CD4-positive, alpha-beta memory T cell (primary cell): ENCODE measurements at regions not wholly inside any gene's neighbourhood (a gene's known extent, or its start where the extent isn't known, plus 50 kb on each side); places are given as distances from the start of the nearest gene placed in this dataset.
A peak's percentile ranks its signal among the peaks of the same experiment; 100 is the strongest.
"Not testable (repeated sequence)": the region's sequence is repeated elsewhere in the genome, so short reads cannot be mapped to it uniquely, and the experiment has no call there.

Source experiments
- CTCF ChIA-PET: fragments of 350-600 bp; sonication (Branson Sonifier 250); formaldehyde crosslinking; loops from one replicate; lab custom pipeline; 2021; ENCODE audit warnings: inconsistent platforms; ENCODE audit not compliant: partially characterized antibody; lab: Charles Lee
- POLR2A ChIA-PET: fragments of 350-600 bp; sonication (Branson Sonifier 250); formaldehyde crosslinking; loops from one replicate; lab custom pipeline; 2021; ENCODE audit not compliant: partially characterized antibody; lab: Charles Lee
- DNase-seq, 5 donors: peaks; one replicate each; pipeline versions ENCODE4 v3.0.0 to v3.0.0-alpha.2; 2020 to 2022; ENCODE audit warnings: mixed read lengths in 1 of 5
- H3K27ac ChIP-seq: one replicate; pipeline ENCODE4 v1.7.0; 2013; ENCODE audit warnings: low read depth, low read length
- H3K27me3 ChIP-seq: 2 replicates; pipeline ENCODE4 v1.7.0; 2013; ENCODE audit warnings: mild to moderate bottlenecking, low read length, moderate library complexity; ENCODE audit not compliant: insufficient read depth
- H3K36me3 ChIP-seq: 2 replicates; pipeline ENCODE4 v1.7.0; 2013; ENCODE audit warnings: mild to moderate bottlenecking, low read length, moderate library complexity; ENCODE audit not compliant: insufficient read depth
- H3K4me1 ChIP-seq: 2 replicates; pipeline ENCODE4 v1.7.0; 2013; ENCODE audit warnings: mild to moderate bottlenecking, low read length, moderate library complexity; ENCODE audit not compliant: insufficient read depth
- H3K4me3 ChIP-seq, 2 donors: one replicate each; pipeline ENCODE4 v1.7.0; 2013; ENCODE audit warnings: low read length in 2 of 2, mild to moderate bottlenecking in 1 of 2
- H3K9me3 ChIP-seq, 2 donors: one replicate each; pipeline ENCODE4 v1.7.0; 2013; ENCODE audit warnings: low read length in 2 of 2, control low read depth in 1 of 2; ENCODE audit not compliant: control insufficient read depth in 1 of 2
- H3K27ac Mint-ChIP-seq, 7 donors: one replicate each; pipeline ENCODE4 v1.8.0; 2020 to 2021; ENCODE audit warnings: mixed read lengths in 7 of 7, mild to moderate bottlenecking in 6 of 7, inconsistent platforms in 3 of 7, moderate library complexity in 3 of 7
- H3K27me3 Mint-ChIP-seq, 2 donors: one replicate each; pipeline ENCODE4 v1.8.0; 2020 to 2021; ENCODE audit warnings: mixed read lengths in 2 of 2
- H3K36me3 Mint-ChIP-seq, 2 donors: one replicate each; pipeline ENCODE4 v1.8.0; 2020 to 2021; ENCODE audit warnings: mixed read lengths in 2 of 2, inconsistent platforms in 1 of 2, mild to moderate bottlenecking in 1 of 2
- H3K4me1 Mint-ChIP-seq, 4 donors: one replicate each; pipeline ENCODE4 v1.8.0; 2020 to 2021; ENCODE audit warnings: mixed read lengths in 4 of 4, mild to moderate bottlenecking in 1 of 4
- H3K4me3 Mint-ChIP-seq, 8 donors: one replicate each; pipeline ENCODE4 v1.8.0; 2020 to 2021; ENCODE audit warnings: mixed read lengths in 8 of 8, mild to moderate bottlenecking in 7 of 8, moderate library complexity in 6 of 8, inconsistent platforms in 3 of 8
- H3K9me3 Mint-ChIP-seq, 8 donors: one replicate each; pipeline ENCODE4 v1.8.0; 2020 to 2021; ENCODE audit warnings: mixed read lengths in 8 of 8, mild to moderate bottlenecking in 5 of 8, inconsistent platforms in 3 of 8, moderate library complexity in 1 of 8
- intact Hi-C: fragments of 100-400 bp; cut with micrococcal nuclease; formaldehyde crosslinking; loops from one replicate; pipeline ENCODE4 v1.15.1; 2023

DNA sequence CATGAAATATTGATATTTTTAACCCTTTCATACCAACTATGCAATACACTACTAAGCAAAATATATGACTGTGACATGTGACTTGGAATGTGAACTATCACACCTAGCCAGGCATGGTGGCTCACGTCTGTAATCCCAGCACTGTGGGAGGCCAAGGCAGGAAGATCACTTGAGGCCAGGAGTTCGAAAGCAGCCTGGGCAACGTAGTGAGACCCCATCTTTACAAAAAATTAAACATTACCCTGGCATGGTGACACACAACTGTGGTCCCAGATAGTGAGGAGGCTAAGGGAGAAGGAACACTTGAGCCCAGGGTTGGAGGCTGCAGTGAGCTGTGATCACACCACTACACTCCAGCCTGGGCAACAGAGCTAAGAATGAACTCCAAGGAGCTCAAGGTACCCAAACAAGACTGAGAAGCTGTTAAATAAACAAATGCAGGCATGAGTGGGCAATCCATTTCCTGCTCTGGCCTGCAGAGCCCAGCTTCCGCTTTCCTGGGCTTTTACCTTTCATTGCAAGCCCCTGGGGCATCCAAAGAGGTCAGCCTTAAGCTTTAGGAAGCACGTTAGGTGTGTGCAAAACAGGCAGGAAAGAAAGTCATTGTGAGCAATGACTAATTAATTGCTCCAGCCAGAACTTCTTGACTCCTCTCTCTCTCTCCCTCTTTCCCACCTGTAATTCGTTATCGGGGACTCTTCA is 162.1 kb upstream of the FOXK1 start:
- no peak overlapping the region for H3K27ac ChIP-seq
- Mint-ChIP-seq H3K9me3 (peaks cover 0 to 4% (median 0%) of the 10 kb centered on the region in 8 donors), H3K27me3 (peaks cover 11 to 19% of the 10 kb centered on the region in 2 donors), H3K27ac (no peak overlapping the region), H3K36me3 (no peaks in the 10 kb centered on the region), H3K4me1 (no peaks in the 10 kb centered on the region), H3K4me3 (peak overlapping the region in 1 of 8 donors; percentile 22)
- H3K36me3 ChIP-seq = no peaks in the 10 kb centered on the region
- peaks cover 4% of the 10 kb centered on the region for H3K27me3 ChIP-seq
- no peak overlapping the region for H3K4me3 ChIP-seq
- H3K4me1 ChIP-seq = no peaks in the 10 kb centered on the region
- no peaks in the 10 kb centered on the region for H3K9me3 ChIP-seq
- no peak for DNase-seq
- ChIA-PET POLR2A (no interaction called here), CTCF (no interaction called here)
- intact Hi-C loops = no loop called here

DNA sequence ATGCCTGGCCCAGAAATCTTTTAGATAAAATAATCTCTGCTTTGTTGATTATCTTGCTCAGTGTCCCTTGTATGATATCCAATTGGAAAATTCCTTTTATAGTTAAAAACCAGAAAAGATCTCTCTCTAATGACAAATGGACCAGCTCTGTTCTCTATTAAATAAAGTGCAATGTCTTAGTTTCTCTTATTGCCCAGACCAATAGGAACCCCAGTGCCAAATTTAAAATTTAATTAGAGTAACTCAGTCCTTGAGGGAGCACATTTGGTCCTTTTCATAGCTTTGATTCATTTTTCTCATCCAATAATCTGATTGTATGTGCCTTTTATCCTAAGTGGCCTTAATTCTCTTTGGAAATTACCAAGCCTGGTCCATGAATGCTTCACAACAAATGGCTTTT is 158.9 kb upstream of the FOXK1 start:
- DNase-seq = no peak
- Histone ChIP-seq H3K4me3 (no peak overlapping the region), H3K36me3 (no peaks in the 10 kb centered on the region), H3K27ac (no peak overlapping the region), H3K4me1 (no peaks in the 10 kb centered on the region), H3K27me3 (peaks cover 4% of the 10 kb centered on the region), H3K9me3 (no peaks in the 10 kb centered on the region)
- H3K27ac Mint-ChIP-seq = no peak overlapping the region
- no peaks in the 10 kb centered on the region for H3K4me1 Mint-ChIP-seq
- no peak overlapping the region for H3K4me3 Mint-ChIP-seq
- no peaks in the 10 kb centered on the region for H3K36me3 Mint-ChIP-seq
- H3K9me3 Mint-ChIP-seq = peaks cover 0 to 4% (median 0%) of the 10 kb centered on the region in 8 donors
- intact Hi-C loops = no loop called here
- ChIA-PET CTCF (no interaction called here), POLR2A (no interaction called here)
- H3K27me3 Mint-ChIP-seq = peaks cover 16 to 17% of the 10 kb centered on the region in 2 donors

GRCh38 chr7:4523873-4524272 is 158.2 kb upstream of the FOXK1 start:
- Histone ChIP-seq H3K27ac (no peak overlapping the region), H3K27me3 (peaks cover 4% of the 10 kb centered on the region), H3K36me3 (no peaks in the 10 kb centered on the region), H3K9me3 (no peaks in the 10 kb centered on the region), H3K4me3 (no peak overlapping the region), H3K4me1 (no peaks in the 10 kb centered on the region)
- intact Hi-C loops = no loop called here
- CTCF ChIA-PET = no interaction called here
- Mint-ChIP-seq H3K36me3 (no peaks in the 10 kb centered on the region), H3K27me3 (peaks cover 16 to 17% of the 10 kb centered on the region in 2 donors), H3K27ac (no peak overlapping the region), H3K4me1 (no peaks in the 10 kb centered on the region), H3K4me3 (no peak overlapping the region), H3K9me3 (peaks cover 0 to 4% (median 0%) of the 10 kb centered on the region in 8 donors)
- DNase-seq = no peak
- POLR2A ChIA-PET = no interaction called here

- Mint-ChIP-seq H3K4me1 (no peaks in the 10 kb centered on the region), H3K27ac (no peak overlapping the region), H3K36me3 (no peaks in the 10 kb centered on the region), H3K27me3 (peaks cover 11 to 18% of the 10 kb centered on the region in 2 donors), H3K4me3 (no peak overlapping the region), H3K9me3 (peaks cover 0 to 4% (median 0%) of the 10 kb centered on the region in 8 donors)
- intact Hi-C loops = no loop called here
- no peaks in the 10 kb centered on the region for H3K36me3 ChIP-seq
- no peak overlapping the region for H3K4me3 ChIP-seq
- no peaks in the 10 kb centered on the region for H3K27me3 ChIP-seq
- H3K4me1 ChIP-seq = no peaks in the 10 kb centered on the region
- H3K27ac ChIP-seq = no peak overlapping the region
- no peaks in the 10 kb centered on the region for H3K9me3 ChIP-seq
- ChIA-PET CTCF (no interaction called here), POLR2A (no interaction called here)
- DNase-seq = no peak
These were observed 156.2 kb upstream of the FOXK1 start for GRCh38 chr7:4525884-4526283.

DNA sequence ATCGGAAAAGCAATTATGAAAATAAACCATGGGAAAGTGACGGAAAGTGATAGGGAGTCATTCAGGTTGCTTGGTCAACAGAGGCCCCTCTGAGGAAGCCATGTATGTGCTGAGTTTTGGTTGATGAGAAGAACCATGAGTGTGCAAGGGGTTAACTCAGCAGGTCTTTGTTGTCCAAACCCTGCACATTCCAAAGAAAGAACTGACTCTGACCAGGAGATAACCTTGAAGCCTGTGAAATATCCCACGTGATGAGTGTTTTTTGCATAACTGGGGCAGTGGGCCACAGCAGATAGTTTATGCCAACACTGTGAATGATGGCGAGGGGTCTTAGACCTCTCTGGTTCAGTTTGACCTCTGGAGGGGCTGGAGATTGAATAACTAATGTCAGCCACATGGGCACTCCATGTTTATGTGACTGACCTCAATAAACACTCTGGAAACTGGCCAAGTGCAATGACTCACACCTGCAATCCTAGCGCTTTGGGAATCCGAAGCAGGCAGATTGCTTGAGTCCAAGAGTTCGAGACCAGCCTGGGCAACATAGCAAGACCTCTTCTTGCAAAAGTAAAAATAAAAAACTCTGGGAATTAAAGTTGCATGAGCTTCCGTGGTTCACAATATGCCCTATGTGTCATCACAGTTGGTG is 154.0 kb upstream of the FOXK1 start:
- Histone ChIP-seq H3K4me3 (no peak overlapping the region), H3K4me1 (no peaks in the 10 kb centered on the region), H3K36me3 (no peaks in the 10 kb centered on the region), H3K27me3 (no peaks in the 10 kb centered on the region), H3K27ac (no peak overlapping the region), H3K9me3 (no peaks in the 10 kb centered on the region)
- Mint-ChIP-seq H3K36me3 (no peaks in the 10 kb centered on the region), H3K27ac (no peak overlapping the region), H3K4me1 (no peaks in the 10 kb centered on the region), H3K9me3 (peaks cover 0 to 2% (median 0%) of the 10 kb centered on the region in 8 donors), H3K27me3 (peaks cover 8 to 13% of the 10 kb centered on the region in 2 donors), H3K4me3 (no peak overlapping the region)
- DNase-seq = no peak
- CTCF ChIA-PET = no interaction called here
- intact Hi-C loops = no loop called here
- POLR2A ChIA-PET = no interaction called here

GRCh38 chr7:4531236-4531635 is 150.9 kb upstream of the FOXK1 start:
- H3K9me3 Mint-ChIP-seq = peaks cover 0 to 8% (median 0%) of the 10 kb centered on the region in 8 donors
- H3K27me3 Mint-ChIP-seq = peaks cover 2 to 4% of the 10 kb centered on the region in 2 donors
- no peaks in the 10 kb centered on the region for H3K4me1 Mint-ChIP-seq
- DNase-seq = no peak
- no peak overlapping the region for H3K27ac Mint-ChIP-seq
- Histone ChIP-seq H3K27ac (no peak overlapping the region), H3K4me3 (no peak overlapping the region), H3K9me3 (no peaks in the 10 kb centered on the region), H3K4me1 (no peaks in the 10 kb centered on the region), H3K27me3 (no peaks in the 10 kb centered on the region), H3K36me3 (no peaks in the 10 kb centered on the region)
- ChIA-PET POLR2A (interaction anchor here (1.0 kb wide), 1 partner anchor 407 kb away, joined by 3 read pairs; no protein-coding TSS in a partner anchor), CTCF (no interaction called here)
- H3K36me3 Mint-ChIP-seq = no peaks in the 10 kb centered on the region
- H3K4me3 Mint-ChIP-seq = no peak overlapping the region
- intact Hi-C loops = no loop called here

DNA sequence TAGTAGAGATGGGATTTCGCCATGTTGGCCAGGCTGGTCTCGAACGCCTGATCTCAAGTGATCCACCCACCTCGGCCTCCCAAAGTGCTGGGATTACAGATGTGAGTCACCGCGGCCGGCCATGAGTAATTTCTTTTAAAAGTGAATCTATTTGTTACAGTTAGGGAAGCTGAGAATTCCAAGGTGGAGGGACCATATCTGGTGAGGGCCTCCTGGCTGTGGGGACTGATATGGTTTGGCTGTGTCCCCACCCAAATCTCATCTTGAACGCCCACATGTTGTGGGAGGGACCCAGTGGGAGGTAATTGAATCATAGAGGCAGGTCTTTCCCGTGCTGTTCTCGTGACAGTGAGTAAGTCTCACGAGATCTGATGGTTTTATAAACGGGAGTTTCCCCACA is 148.8 kb upstream of the FOXK1 start:
- DNase-seq, H3K4me1 Mint-ChIP-seq, H3K36me3 ChIP-seq, H3K9me3 ChIP-seq, H3K9me3 Mint-ChIP-seq, H3K4me3 ChIP-seq, H3K4me1 ChIP-seq, H3K4me3 Mint-ChIP-seq, POLR2A ChIA-PET, H3K27ac Mint-ChIP-seq, intact Hi-C loops, CTCF ChIA-PET, H3K27ac ChIP-seq, H3K36me3 Mint-ChIP-seq, H3K27me3 ChIP-seq, H3K27me3 Mint-ChIP-seq: not testable (repeated sequence)
